Suprapubic skin (tissue), 3 donors: ENCODE measurements at regions not wholly inside any gene's neighbourhood (a gene's known extent, or its start where the extent isn't known, plus 50 kb on each side); places are given as distances from the start of the nearest gene placed in this dataset.

ENCODE experiments used
- POLR2AphosphoS5 ChIP-seq, 3 donors: sonication (generic); formaldehyde crosslinking; IDR thresholded peaks; one replicate each; pipeline ENCODE4 v1.6.1; 2017; ENCODE audit warnings: antibody characterized with exemption in 3 of 3
- TF ChIP-seq, protein P1 (sequence below), 2 donors: fragments of 200-600 bp in 1 of 2; fragments of 450-650 bp in 1 of 2; sonication (generic) in 1 of 2; IDR thresholded peaks; one replicate each; pipeline ENCODE4 v1.5.1; 2016 to 2019; ENCODE audit warnings: antibody characterized with exemption in 2 of 2, mild to moderate bottlenecking in 1 of 2, moderate library complexity in 1 of 2

GRCh38 chr4:66590488-66591215 is 920.4 kb upstream of the EPHA5 start:
- TF ChIP-seq, protein P1, sequence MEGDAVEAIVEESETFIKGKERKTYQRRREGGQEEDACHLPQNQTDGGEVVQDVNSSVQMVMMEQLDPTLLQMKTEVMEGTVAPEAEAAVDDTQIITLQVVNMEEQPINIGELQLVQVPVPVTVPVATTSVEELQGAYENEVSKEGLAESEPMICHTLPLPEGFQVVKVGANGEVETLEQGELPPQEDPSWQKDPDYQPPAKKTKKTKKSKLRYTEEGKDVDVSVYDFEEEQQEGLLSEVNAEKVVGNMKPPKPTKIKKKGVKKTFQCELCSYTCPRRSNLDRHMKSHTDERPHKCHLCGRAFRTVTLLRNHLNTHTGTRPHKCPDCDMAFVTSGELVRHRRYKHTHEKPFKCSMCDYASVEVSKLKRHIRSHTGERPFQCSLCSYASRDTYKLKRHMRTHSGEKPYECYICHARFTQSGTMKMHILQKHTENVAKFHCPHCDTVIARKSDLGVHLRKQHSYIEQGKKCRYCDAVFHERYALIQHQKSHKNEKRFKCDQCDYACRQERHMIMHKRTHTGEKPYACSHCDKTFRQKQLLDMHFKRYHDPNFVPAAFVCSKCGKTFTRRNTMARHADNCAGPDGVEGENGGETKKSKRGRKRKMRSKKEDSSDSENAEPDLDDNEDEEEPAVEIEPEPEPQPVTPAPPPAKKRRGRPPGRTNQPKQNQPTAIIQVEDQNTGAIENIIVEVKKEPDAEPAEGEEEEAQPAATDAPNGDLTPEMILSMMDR (IDR thresholded peaks at IDR 0.05) = no peak
- no peak for TF ChIP-seq POLR2AphosphoS5 (IDR thresholded peaks at IDR 0.05)
